GM21723 (cell line): ENCODE measurements at regions not wholly inside any gene's neighbourhood (a gene's known extent, or its start where the extent isn't known, plus 50 kb on each side); places are given as distances from the start of the nearest gene placed in this dataset.
A peak's percentile ranks its signal among the peaks of the same experiment; 100 is the strongest.

ENCODE experiments used
- ATAC-seq: cut with Tn5 transposase; IDR thresholded peaks from one replicate; pipeline ENCODE4 v1.9.1; 2021; ENCODE audit warnings: mild to moderate bottlenecking, moderate library complexity; ENCODE audit not compliant: unreplicated experiment

DNA sequence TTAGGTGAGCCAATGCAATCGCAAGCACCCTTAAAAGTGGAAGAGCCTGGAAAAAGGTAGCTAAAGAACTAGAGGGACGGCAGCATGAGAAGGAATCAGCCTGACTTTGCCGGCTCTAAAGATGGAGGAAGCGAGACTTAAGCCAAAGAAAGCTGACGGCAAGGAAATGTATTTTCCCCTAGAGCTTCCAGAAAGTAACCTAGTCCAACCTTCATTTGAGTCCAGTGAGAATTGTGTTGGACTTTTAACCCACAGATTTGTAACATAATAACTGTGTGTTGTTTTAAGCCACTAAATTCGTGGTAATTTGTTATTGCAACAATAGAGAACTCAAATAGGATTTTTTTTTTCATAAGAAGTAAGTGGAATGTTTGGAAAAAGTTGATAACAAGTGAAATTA lies 212.7 kb upstream of the C1QTNF7 start:
- ATAC-seq: no peak

DNA sequence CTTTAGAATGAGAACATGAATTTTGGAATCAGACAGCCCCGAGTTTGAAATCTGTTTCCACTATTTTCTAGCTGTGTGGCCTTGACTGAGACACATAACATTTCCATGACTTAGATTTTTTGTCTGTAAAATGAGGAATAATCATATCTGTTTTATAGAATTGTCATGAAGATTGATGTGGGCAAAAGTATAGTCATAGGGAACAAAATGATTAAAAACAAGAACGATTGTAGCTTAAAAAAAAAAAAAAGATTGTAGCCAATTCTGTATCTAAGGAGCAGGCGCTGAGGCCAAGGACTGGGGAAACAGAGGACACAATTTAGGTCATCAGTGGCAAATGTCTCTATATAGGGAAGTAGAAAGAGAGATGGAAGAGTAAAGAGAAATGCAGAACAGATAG lies 201.6 kb upstream of the C1QTNF7 start:
- ATAC-seq: no peak

DNA sequence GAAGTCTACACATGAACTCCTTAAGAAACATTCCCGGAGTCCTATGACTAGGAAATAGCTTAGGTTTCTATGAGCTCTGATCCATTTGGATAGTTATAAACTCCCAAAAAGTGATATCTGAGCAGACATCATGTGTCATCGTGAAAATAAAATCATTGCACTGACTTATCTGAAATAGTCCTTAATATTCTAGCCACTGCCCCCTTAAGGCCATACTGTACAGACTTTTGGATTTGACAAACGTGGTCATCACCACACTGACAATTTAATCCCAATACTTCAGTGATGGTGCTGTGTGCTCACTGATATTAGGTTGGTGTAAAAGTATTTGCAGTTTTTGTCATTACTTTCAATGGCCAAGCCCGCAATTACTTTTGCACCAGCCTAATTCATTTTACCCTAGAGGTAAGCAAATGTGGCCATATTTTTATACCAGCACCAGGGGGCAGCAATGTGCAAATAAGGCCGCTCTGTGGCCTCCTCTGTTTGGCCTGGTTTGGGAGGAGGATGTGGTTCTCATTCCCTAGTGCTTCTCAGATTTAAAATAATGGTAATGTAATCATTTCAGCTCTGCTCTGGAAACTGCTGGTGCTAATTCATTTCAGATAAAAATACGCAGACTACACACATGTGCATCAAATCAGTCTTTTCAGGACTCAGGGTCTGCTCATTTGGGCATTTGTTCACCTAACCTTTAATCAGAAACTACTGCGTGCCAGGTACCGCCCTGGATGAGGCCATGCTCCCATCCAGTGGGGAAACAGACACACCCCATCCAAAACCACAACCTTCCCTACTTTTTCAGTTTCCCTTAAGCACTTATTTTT lies 196.4 kb upstream of the C1QTNF7 start:
- peak; percentile 88 for ATAC-seq

DNA sequence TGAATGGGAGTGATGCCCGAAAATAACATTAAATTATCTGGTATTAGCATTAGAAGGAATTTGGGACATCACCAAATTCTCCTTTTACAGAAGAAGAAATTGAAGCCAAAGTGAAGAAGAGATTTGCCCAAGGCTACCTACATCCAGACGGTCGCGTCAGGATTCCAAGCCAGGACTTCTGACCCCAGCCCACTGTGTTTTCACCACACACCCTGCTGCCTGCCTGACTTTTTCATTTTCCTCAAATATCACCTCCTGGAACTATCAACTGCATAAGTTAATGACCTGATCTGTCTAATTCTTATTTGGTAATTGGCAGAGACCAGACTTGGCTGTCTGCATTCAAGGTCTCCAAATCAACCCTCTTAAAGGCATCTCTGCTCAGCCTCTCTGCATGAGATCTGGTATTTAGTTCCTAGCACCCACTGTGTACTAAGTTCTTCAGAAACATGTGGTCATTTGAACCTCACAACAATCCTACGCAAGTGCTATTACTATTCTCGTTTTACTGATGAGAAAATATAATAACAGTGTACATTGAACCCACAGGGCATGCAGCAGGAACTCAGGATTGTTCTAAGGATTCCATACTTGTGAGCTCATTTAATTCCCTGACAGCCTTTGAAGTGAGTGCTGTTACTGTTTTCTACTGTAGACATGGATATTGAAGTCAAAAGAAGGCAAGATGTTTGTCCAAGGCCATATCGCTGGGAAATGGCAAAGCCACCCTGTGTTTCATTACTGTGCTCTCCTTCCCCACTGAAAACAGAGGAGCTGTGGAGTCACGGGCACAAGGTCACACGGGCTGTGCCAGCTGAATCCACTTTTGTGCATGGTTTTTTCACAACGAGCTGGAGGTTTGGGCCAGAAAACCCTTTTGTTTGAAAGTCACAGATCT lies 195.2 kb upstream of the C1QTNF7 start:
- ATAC-seq: no peak

DNA sequence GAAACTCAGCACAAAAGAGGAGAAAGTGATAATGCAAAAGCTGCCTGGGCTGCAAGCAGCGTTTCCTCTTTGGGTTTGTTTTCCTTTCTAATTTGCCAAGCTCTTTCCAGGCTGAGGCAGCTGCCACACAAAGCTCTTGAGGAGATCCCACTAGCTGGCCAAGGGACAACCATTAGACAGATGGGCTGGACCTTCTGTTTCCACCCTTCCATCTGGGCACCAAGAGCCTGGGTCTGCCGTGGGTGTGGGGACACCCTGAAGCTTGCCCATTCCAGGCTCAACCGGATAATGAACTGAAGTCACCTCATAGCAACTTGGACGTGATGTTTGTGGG lies 194.6 kb upstream of the C1QTNF7 start:
- peak; percentile 30 for ATAC-seq

DNA sequence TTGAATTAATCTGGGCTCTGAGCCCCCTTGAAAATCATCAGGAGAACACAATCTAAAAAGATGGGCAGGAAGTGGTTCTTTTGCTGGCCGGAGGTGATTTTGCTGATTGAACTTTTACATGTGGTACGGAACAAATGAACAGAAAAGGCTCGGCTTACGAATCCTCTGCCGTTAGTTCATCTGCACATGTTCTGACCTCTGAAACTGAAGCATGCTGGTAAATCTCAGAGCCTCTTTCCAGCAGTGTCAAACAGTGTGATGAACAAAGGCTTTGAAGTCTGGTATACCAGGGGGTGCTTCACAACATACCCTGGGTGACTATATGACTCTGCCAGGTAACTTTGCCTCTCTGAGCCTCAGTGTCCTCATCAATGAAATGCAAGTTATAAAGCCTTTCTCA lies 194.2 kb upstream of the C1QTNF7 start:
- ATAC-seq: peak; percentile 46

DNA sequence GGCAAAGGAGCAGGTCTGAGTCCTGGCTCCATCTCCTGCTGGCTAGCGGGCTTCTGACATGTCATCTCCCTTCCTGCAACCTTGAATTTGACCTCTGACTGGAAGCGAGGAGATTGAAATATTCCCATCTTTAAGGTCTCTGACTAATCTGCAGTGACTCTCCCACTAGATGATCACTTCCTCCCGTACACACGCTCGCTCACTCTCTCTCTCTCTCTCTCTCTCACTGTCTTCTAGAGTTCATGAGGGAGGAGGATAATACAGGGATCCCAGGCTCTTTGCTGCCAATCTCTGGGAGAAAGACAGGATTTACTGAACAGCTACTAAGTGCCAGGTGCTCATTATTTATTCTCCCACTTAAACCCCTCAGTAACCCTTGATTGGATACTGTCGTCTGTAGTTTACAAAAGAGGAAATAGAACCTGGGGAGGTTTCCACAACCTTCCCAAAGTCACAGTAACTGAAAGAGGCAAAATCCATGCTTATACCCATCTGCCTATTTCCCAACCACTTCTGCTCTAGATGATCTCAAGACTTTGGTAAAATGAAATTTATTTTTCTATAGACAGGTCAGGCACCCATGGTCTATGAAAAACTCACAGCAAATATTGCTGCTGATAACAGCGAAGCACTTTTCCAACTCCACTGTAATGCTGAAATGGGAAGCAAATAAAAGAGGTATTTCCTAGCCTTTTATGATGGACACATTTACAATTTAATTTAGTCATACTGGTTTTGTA lies 193.5 kb upstream of the C1QTNF7 start:
- ATAC-seq: no peak

DNA sequence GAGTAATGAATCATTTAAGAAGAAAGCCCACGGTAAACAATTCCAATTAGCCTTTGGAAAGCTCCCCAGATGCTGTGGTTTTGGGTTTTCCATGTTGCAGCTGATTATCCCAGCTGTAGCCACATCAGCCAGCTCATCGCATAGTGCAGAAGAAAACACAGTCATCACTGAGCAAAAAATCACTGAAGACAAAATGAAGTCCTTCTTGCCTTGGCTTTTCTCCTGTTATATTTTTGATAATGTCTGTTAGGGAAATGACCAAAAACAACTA lies 193.0 kb upstream of the C1QTNF7 start:
- no peak for ATAC-seq

DNA sequence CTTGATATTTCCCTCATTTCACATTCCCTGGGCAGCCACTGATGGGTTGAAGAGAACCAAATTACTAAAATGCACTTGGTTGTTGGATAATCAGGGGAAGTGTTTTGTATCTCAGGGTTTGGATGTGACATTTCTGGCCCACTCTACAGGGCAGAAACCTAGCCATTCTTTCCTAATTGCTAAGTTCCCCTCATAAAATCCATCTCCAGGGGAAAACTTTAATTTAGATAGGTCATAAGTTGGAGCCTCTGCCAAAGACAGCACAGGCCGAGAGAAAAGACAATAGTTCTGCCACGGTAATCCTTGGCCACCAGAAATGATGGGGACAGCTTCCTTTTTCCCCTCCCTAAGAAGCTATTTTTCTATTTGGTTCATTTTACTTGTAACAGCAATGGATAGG lies 192.7 kb upstream of the C1QTNF7 start:
- no peak for ATAC-seq

DNA sequence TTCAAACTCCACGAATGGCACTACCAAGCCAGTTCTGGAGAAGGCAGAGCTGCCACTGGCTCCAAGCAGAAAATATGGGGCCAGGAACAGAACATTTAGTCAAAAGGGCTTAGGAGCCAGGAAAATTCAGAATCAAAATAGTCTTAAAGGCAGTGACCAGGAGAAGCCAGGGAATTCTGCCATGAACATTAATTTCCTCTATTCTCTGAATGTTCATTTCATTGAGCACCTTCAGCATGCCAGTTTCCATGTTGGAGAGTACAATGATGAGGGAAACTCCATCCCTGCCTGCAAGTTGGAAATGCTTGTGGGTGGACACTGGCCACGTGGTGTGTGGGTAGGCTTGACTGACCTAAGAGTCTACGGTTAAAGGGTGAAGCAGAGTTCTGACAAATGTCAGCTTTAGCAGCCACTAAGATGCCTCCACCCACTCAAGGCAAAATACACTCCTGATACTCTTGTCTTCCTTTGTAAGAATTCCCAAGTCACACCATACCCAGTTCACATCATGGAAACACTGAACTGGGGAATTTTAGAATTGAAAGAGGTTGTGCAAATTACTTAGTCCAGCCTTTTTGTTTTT lies 190.1 kb upstream of the C1QTNF7 start:
- no peak for ATAC-seq

DNA sequence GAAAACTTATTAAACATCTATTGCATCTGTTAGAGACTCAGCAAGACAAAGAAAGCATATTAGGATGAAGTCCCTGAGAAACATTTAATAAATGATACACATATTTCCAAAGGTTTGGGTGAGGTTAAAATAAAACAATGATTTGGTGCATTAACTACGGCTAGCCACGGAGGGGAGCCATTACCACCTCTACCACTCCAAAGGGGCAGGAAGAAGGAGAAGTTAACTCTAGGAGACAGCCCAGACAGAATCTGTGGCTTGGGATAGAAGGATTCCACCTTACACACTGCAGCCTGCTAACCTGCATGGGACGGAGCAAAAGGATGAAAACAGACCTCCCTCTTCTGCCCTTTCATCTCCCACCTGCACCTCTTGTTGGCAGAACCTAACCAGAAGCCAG lies 189.1 kb upstream of the C1QTNF7 start:
- no peak for ATAC-seq

DNA sequence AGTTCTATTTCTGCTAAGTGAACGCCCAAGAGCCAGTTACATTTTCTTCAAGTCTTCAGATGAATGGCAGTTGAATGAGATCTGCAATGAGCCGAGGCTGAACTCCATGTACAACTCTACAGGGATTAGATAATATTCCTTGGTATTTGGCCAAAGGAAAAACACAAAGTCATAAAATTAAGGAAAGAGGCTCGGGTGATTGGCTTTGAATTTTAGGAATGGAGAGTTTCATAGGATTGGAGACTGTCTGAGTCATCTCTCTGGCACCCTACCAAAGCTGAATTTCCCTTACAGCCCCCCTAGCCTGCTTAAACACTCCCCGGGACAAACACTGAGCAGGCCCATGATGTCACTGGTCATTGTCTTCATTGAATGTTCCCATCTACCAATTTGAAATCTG lies 188.0 kb upstream of the C1QTNF7 start:
- ATAC-seq: no peak

DNA sequence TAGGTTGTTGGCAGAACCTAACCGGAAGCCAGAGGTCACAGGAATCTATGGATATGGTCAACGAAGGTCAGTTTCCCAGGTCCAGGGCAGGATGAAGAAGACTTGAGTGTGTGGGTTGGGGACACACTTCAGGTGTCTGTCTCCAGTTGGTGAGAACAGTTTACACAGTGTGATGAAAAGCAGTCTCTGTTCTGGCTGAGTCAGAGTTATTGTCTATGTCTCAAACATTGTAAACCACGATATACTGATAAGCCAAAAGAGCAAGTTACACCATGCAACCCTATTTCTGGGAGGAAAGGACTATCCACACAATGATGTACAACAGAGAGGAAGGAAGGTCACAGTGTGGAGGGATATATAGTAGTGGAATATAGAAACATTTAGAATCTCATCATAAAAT lies 187.1 kb upstream of the C1QTNF7 start:
- no peak for ATAC-seq

DNA sequence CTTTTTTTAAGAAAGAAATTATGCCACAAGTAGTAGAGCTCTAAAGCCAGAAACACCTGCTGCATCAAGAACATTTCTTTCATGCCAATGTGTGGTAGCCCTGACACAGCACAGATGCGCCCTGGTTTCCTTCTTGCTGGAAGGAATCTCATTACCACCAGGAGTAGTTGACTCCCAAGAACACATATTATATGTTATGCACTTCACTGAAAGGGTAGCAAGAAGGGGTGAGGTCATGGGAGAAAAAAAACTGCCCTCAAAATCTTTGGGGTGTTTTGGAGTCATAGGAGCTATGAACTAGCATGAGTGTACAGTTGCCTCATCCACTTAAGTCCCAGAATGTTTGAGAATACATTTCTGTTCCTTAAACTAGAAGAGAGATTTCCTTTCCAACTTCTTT lies 185.8 kb upstream of the C1QTNF7 start:
- no peak for ATAC-seq

DNA sequence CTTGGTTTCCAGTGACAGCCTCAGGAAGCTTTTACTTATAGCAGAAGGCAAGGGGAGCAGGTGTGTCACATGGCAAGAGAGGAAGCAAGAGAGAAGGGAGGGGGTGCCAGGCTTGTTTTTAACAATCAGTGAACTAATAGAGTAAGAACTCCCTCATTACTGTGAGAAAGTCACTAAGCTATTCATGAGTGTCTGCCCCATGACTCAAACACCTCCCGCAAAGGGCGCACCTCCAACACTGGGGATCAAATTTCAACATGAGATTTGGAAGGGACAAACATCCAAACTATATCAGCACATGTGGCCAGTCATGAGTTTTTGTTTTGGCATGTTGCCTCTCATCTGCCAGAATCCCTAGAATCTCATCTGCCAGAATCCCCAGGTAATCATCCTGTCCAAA lies 183.5 kb upstream of the C1QTNF7 start:
- no peak for ATAC-seq

DNA sequence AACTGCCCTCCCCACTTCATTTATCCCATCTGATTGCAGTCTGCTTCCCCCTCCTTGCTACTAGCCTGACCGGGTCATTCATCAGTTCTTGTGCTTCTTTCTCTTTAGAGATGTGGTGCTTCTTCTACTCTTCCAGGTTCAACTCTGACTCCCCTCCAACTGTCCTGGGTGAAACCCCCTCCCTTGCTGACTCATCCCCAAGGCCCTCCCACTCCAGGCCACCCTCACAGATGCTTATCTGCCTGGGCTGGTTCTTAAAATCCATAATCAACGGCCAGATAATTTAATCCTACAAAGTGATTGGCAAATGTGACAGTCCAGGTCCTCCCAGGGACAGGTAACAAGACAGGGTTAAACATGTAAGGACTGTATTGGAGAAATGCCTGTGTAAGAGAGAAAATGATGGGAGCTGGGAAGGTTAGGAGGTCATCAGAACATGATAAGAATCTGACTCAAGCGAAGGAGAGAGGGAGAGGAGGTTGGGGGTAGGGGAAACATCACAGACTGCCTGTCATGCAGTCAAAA lies 182.8 kb upstream of the C1QTNF7 start:
- no peak for ATAC-seq

DNA sequence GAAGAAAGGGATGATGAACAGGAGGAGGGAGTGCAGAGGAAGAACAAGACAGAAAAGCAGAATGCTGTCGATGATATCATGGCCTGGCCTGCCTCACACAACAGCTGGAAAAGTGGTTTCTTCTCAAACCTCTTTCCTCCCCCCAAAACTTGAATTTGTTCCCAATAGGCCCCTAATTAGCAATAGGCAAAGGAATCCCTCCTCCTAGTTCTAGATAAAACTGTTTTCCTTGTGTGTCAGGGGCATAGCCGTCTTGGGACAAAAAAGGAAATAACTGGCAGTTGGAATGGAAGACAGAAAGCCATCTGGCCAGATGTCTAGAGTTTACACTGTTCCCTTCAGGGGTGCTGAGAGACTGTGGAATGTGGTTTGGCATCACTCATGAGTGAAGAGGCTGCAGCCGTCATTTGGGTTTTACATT lies 177.8 kb upstream of the C1QTNF7 start:
- no peak for ATAC-seq

DNA sequence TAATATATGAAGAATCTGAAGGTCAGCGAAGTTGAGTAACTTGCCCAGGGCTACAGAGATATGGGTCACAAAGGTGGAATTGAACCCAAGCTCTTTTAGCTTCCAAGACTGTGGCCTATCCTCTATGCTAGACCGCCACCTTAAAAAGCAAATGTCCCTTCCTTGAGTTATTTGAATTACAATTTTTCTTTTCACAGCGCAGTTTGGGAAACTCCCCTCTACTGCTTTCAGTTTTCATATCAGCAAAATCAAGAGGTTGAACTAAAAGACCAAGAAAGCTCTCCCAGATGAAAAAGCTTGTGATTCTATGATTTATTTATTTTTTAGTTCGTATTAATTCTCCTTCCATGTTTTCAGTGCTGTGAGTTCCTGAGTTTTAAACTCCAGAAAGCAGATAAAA lies 174.5 kb upstream of the C1QTNF7 start:
- ATAC-seq: peak; percentile 88

DNA sequence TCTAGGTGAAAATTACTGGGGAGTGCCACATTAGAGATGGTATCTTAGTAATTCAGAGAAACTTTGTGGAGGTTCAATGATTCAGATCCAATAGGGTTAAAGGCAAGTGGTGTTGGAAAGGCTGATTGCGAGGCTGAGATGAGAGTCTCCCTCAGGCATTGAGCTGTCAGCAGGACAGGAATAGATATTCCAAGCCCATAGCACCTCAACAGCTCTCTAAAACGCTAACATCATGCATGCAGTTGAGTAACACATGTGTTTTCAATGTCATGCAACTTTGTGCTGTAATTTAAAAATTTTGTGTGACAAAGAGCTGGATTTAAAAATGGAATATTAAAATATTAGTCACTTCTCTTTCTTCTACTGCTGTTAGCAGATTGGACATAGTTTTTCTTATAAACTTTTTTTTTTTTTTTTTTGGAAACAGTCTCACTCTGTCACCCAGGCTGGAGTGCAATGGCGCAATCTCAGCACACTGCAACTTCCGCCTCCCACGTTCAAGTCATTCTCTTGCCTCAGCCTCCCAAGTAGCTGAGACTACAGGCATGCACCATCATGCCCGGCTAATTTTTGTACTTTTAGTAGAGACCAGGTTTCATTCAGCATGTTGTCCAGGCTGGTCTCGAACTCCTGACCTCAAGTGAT lies 173.5 kb upstream of the C1QTNF7 start:
- ATAC-seq: no peak

DNA sequence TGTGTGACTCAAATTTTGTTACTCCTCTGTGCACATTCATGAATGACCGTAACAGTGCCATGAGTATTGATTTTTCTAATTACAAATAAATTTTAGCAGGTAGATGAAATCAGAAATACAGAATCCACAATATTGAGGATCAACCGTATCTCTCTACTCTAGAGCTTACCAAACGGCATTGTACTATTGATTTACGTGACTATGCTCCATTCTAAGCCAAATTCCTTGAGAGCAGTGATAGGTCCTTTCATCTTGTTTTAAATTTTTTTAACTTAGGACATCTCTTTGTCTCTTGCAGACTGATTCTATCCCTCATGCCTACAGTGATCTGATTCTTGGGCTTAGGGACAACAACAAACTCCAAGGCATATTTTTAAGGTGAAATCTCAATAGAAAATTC lies 172.3 kb upstream of the C1QTNF7 start:
- ATAC-seq: no peak

DNA sequence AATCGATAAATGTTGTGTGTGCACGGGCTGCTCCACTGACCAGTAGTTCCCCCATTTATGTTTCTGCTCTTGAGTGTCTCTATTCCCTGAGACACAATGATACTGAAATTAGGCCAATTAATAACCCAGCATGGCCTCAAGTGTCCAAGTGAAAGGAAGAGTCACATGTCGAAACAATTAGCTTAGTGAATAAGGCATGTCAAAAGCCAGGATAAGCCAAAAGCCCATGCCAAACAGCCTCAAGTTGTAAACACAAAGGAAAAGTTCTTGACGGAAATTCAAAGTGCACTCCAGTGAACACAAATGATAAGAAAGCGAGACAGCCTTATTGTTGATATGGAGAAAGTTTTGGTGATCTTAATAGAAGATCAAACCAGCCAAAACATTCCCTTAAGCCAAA lies 167.1 kb upstream of the C1QTNF7 start:
- no peak for ATAC-seq
